WTC11 (cell line): ENCODE measurements at regions not wholly inside any gene's neighbourhood (a gene's known extent, or its start where the extent isn't known, plus 50 kb on each side); places are given as distances from the start of the nearest gene placed in this dataset.
A peak's percentile ranks its signal among the peaks of the same experiment; 100 is the strongest.

ENCODE experiments used
- ATAC-seq: fragments of 200-7000 bp; cut with Tn5 transposase; 2 replicates; pipeline ENCODE4 v1.10.0; 2021; ENCODE audit warnings: mild to moderate bottlenecking, moderate library complexity
- CTCF ChIA-PET: fragments of 300-600 bp; sonication (Branson Sonifier 250); formaldehyde crosslinking; loops from one replicate; lab custom pipeline; 2021; ENCODE audit warnings: antibody characterized with exemption; lab: Charles Lee
- POLR2A ChIA-PET: fragments of 350-600 bp; sonication (Branson Sonifier 250); formaldehyde crosslinking; loops from one replicate; lab custom pipeline; 2021; ENCODE audit warnings: antibody characterized with exemption; lab: Charles Lee
- DNase-seq: peaks from one replicate; pipeline ENCODE4 v3.0.0; 2021; ENCODE audit warnings: low spot score
- H3K27ac Mint-ChIP-seq: 2 replicates; pipeline ENCODE4 v1.8.0; 2021; ENCODE audit warnings: mixed read lengths
- H3K27me3 Mint-ChIP-seq: 2 replicates; pipeline ENCODE4 v1.8.0; 2021; ENCODE audit warnings: low read depth, mild to moderate bottlenecking, moderate library complexity, mixed read lengths
- H3K36me3 Mint-ChIP-seq: 2 replicates; pipeline ENCODE4 v1.8.0; 2021; ENCODE audit warnings: mixed read lengths
- H3K4me1 Mint-ChIP-seq: 2 replicates; pipeline ENCODE4 v1.8.0; 2022; ENCODE audit warnings: mixed read lengths
- H3K4me3 Mint-ChIP-seq: 2 replicates; pipeline ENCODE4 v1.8.0; 2021; ENCODE audit warnings: mild to moderate bottlenecking, moderate library complexity, mixed read lengths
- H3K9me3 Mint-ChIP-seq: 2 replicates; pipeline ENCODE4 v1.8.0; 2021; ENCODE audit warnings: mixed read lengths
- E2F4 ChIP-seq: sonication (generic); formaldehyde crosslinking; IDR thresholded peaks from 2 replicates; pipeline ENCODE4 v1.8.1; 2022; ENCODE audit warnings: low read depth, mild to moderate bottlenecking, moderate library complexity, missing genetic modification reagents, borderline replicate concordance
- ERG ChIP-seq: fragments of 250-450 bp; sonication (Bioruptor Pico); IDR thresholded peaks from 2 replicates; pipeline ENCODE4 v1.8.0; 2021; ENCODE audit warnings: mild to moderate bottlenecking
- FOXP1 ChIP-seq: sonication (generic); formaldehyde crosslinking; IDR thresholded peaks from 2 replicates; pipeline ENCODE4 v1.8.0; 2022; ENCODE audit warnings: missing genetic modification reagents, mild to moderate bottlenecking, moderate library complexity, borderline replicate concordance
- GRHL2 ChIP-seq: fragments of 250-450 bp; sonication (Bioruptor Pico); IDR thresholded peaks from 2 replicates; pipeline ENCODE4 v1.8.0; 2022; ENCODE audit warnings: mild to moderate bottlenecking, moderate library complexity; ENCODE audit not compliant: insufficient replicate concordance, severe bottlenecking
- IRF1 ChIP-seq: sonication (generic); formaldehyde crosslinking; IDR thresholded peaks from 2 replicates; pipeline ENCODE4 v1.8.0; 2023; ENCODE audit warnings: missing genetic modification reagents
- MYBL2 ChIP-seq: sonication (generic); formaldehyde crosslinking; IDR thresholded peaks from 2 replicates; pipeline ENCODE4 v1.8.1; 2023; ENCODE audit warnings: mild to moderate bottlenecking, moderate library complexity, missing genetic modification reagents
- NFE2L1 ChIP-seq: sonication (generic); formaldehyde crosslinking; IDR thresholded peaks from 2 replicates; pipeline ENCODE4 v1.8.1; 2023; ENCODE audit warnings: missing genetic modification reagents
- NR3C1 ChIP-seq: sonication (generic); formaldehyde crosslinking; conservative IDR thresholded peaks from 2 replicates; pipeline ENCODE4 v1.8.1; 2023; ENCODE audit warnings: low read depth, mild to moderate bottlenecking, missing genetic modification reagents
- OVOL2 ChIP-seq: fragments of 250-450 bp; sonication (Bioruptor Pico); IDR thresholded peaks from 2 replicates; pipeline ENCODE4 v1.9.0; 2021; ENCODE audit warnings: mild to moderate bottlenecking, borderline replicate concordance
- PRRX2 ChIP-seq: fragments of 250-450 bp; sonication (Bioruptor Pico); IDR thresholded peaks from 2 replicates; pipeline ENCODE4 v1.8.0; 2021; ENCODE audit warnings: mild to moderate bottlenecking
- SMAD3 ChIP-seq: sonication (generic); formaldehyde crosslinking; IDR thresholded peaks from 2 replicates; pipeline ENCODE4 v1.8.0; 2022; ENCODE audit warnings: missing genetic modification reagents, mild to moderate bottlenecking, borderline replicate concordance
- SOX15 ChIP-seq: fragments of 250-450 bp; sonication (Bioruptor Pico); IDR thresholded peaks from 2 replicates; pipeline ENCODE4 v1.9.0; 2021; ENCODE audit warnings: mild to moderate bottlenecking
- ZBTB21 ChIP-seq: sonication (generic); formaldehyde crosslinking; IDR thresholded peaks from 2 replicates; pipeline ENCODE4 v1.8.1; 2023; ENCODE audit warnings: mild to moderate bottlenecking, missing genetic modification reagents, borderline replicate concordance
- ZNF263 ChIP-seq: sonication (generic); formaldehyde crosslinking; IDR thresholded peaks from 2 replicates; pipeline ENCODE4 v1.8.1; 2022; ENCODE audit warnings: low read depth, mild to moderate bottlenecking, moderate library complexity, missing genetic modification reagents
- TF ChIP-seq, protein P1 (sequence below): sonication (generic); formaldehyde crosslinking; IDR thresholded peaks from 2 replicates; pipeline ENCODE4 v1.8.1; 2023; ENCODE audit warnings: mild to moderate bottlenecking, missing genetic modification reagents
- TF ChIP-seq, protein P2 (sequence below): fragments of 200-600 bp; IDR thresholded peaks from 2 replicates; pipeline ENCODE4 v1.8.0; 2022; ENCODE audit warnings: antibody characterized with exemption
- TF ChIP-seq, protein P3 (sequence below): sonication (generic); formaldehyde crosslinking; IDR thresholded peaks from 2 replicates; pipeline ENCODE4 v1.8.1; 2022; ENCODE audit warnings: low read depth, missing genetic modification reagents, borderline replicate concordance
- TF ChIP-seq, protein P4 (sequence below): fragments of 250-450 bp; sonication (Bioruptor Pico); IDR thresholded peaks from 2 replicates; pipeline ENCODE4 v1.9.0; 2021; ENCODE audit warnings: mild to moderate bottlenecking

- Mint-ChIP-seq H3K27me3 (peaks cover 13% of the 10 kb centered on the region), H3K36me3 (no peaks in the 10 kb centered on the region), H3K9me3 (peaks cover 1% of the 10 kb centered on the region; the same call in 1 of the 2 replicates), H3K4me3 (no peak overlapping the region; the same call in 1 of the 2 replicates), H3K4me1 (peaks cover 21% of the 10 kb centered on the region), H3K27ac (no peak overlapping the region)
- POLR2A ChIA-PET = no interaction called here
- DNase-seq (peak; percentile 20), ATAC-seq (no peak)
- CTCF ChIA-PET = interaction anchor here (1.1 kb wide), 1 partner anchor 51 kb away, joined by 3 read pairs; no protein-coding TSS in a partner anchor
- TF ChIP-seq NFE2L1 (CRISPR knock-in tag) = no peak
- no peak for TF ChIP-seq GRHL2 (CRISPR knock-in tag)
- TF ChIP-seq, protein P1, sequence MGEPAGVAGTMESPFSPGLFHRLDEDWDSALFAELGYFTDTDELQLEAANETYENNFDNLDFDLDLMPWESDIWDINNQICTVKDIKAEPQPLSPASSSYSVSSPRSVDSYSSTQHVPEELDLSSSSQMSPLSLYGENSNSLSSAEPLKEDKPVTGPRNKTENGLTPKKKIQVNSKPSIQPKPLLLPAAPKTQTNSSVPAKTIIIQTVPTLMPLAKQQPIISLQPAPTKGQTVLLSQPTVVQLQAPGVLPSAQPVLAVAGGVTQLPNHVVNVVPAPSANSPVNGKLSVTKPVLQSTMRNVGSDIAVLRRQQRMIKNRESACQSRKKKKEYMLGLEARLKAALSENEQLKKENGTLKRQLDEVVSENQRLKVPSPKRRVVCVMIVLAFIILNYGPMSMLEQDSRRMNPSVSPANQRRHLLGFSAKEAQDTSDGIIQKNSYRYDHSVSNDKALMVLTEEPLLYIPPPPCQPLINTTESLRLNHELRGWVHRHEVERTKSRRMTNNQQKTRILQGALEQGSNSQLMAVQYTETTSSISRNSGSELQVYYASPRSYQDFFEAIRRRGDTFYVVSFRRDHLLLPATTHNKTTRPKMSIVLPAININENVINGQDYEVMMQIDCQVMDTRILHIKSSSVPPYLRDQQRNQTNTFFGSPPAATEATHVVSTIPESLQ (CRISPR knock-in tag) = no peak
- TF ChIP-seq, protein P2, sequence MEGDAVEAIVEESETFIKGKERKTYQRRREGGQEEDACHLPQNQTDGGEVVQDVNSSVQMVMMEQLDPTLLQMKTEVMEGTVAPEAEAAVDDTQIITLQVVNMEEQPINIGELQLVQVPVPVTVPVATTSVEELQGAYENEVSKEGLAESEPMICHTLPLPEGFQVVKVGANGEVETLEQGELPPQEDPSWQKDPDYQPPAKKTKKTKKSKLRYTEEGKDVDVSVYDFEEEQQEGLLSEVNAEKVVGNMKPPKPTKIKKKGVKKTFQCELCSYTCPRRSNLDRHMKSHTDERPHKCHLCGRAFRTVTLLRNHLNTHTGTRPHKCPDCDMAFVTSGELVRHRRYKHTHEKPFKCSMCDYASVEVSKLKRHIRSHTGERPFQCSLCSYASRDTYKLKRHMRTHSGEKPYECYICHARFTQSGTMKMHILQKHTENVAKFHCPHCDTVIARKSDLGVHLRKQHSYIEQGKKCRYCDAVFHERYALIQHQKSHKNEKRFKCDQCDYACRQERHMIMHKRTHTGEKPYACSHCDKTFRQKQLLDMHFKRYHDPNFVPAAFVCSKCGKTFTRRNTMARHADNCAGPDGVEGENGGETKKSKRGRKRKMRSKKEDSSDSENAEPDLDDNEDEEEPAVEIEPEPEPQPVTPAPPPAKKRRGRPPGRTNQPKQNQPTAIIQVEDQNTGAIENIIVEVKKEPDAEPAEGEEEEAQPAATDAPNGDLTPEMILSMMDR = no peak
- TF ChIP-seq SOX15 (CRISPR knock-in tag) = no peak
- TF ChIP-seq ZNF263 (CRISPR knock-in tag) = no peak
Measured at GRCh38 chr22:27099946-27100722, 442.7 kb downstream of the MIAT start.

DNA sequence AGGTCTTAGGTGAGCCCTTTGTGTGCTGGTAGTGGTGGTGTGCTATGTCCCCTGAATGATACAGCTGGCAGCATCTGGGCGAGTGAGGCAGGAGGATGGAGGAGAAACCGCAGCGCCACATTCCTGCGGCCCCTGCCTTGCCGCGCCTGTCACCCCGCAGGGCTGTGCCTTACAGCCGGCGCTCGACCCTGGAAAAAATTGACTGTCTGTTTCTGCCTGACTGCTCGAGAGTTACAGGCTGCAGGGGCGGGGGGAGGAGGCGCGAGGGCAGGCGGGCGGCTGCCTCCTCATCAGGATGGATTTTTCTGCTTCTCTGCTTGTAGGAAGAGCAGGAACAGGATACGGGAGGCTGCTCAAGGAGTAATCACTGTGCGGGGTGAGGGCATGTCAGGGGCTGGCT, 443.4 kb downstream of the MIAT start:
- Mint-ChIP-seq H3K4me3 (no peak overlapping the region; the same call in none of the 2 replicates), H3K27ac (no peak overlapping the region), H3K27me3 (peaks cover 13% of the 10 kb centered on the region), H3K4me1 (peaks cover 21% of the 10 kb centered on the region), H3K9me3 (peaks cover 3% of the 10 kb centered on the region; the same call in 1 of the 2 replicates), H3K36me3 (no peaks in the 10 kb centered on the region)
- ChIA-PET POLR2A (no interaction called here), CTCF (no interaction called here)
- DNase-seq (peak; percentile 51), ATAC-seq (peak; percentile 73)
- TF ChIP-seq, protein P3, sequence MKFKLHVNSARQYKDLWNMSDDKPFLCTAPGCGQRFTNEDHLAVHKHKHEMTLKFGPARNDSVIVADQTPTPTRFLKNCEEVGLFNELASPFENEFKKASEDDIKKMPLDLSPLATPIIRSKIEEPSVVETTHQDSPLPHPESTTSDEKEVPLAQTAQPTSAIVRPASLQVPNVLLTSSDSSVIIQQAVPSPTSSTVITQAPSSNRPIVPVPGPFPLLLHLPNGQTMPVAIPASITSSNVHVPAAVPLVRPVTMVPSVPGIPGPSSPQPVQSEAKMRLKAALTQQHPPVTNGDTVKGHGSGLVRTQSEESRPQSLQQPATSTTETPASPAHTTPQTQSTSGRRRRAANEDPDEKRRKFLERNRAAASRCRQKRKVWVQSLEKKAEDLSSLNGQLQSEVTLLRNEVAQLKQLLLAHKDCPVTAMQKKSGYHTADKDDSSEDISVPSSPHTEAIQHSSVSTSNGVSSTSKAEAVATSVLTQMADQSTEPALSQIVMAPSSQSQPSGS (CRISPR knock-in tag) = no peak
- TF ChIP-seq ERG (CRISPR knock-in tag) (no peak), FOXP1 (CRISPR knock-in tag) (0 out of 2 replicates have a peak, but pooled peaks have one; percentile 38), ZBTB21 (no peak), E2F4 (CRISPR knock-in tag) (no peak), OVOL2 (CRISPR knock-in tag) (no peak)

DNA sequence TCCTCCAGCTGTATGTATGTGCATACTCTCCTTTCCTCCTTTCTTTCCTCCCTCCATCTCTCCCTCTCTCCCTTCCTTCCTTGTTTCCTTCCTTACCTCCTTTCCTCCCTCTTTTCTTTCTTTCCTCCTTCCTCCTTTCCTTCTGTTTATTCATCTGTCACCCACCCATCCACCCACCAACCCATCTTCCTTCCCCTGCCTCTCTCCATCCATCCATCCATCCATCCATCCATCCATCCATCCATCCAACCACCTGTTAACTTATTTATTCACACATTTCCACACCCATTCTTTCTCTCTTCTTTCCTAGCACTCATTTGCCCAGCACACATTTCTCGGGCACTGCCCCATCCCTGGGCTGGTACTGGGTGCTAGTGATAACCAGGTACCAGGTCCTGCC, 443.9 kb downstream of the MIAT start:
- peaks cover 21% of the 10 kb centered on the region for H3K4me1 Mint-ChIP-seq
- CTCF ChIA-PET = no interaction called here
- peaks cover 13% of the 10 kb centered on the region for H3K27me3 Mint-ChIP-seq
- no peak overlapping the region for H3K27ac Mint-ChIP-seq
- no peak overlapping the region; the same call in 1 of the 2 replicates for H3K4me3 Mint-ChIP-seq
- peaks cover 3% of the 10 kb centered on the region; the same call in 1 of the 2 replicates for H3K9me3 Mint-ChIP-seq
- H3K36me3 Mint-ChIP-seq = no peaks in the 10 kb centered on the region
- DNase-seq (no peak), ATAC-seq (no peak)
- POLR2A ChIA-PET = no interaction called here
- TF ChIP-seq PRRX2 (CRISPR knock-in tag) (no peak), SMAD3 (no peak), IRF1 (CRISPR knock-in tag) (no peak), NR3C1 (CRISPR knock-in tag) (no peak), MYBL2 (no peak)
- TF ChIP-seq, protein P4, sequence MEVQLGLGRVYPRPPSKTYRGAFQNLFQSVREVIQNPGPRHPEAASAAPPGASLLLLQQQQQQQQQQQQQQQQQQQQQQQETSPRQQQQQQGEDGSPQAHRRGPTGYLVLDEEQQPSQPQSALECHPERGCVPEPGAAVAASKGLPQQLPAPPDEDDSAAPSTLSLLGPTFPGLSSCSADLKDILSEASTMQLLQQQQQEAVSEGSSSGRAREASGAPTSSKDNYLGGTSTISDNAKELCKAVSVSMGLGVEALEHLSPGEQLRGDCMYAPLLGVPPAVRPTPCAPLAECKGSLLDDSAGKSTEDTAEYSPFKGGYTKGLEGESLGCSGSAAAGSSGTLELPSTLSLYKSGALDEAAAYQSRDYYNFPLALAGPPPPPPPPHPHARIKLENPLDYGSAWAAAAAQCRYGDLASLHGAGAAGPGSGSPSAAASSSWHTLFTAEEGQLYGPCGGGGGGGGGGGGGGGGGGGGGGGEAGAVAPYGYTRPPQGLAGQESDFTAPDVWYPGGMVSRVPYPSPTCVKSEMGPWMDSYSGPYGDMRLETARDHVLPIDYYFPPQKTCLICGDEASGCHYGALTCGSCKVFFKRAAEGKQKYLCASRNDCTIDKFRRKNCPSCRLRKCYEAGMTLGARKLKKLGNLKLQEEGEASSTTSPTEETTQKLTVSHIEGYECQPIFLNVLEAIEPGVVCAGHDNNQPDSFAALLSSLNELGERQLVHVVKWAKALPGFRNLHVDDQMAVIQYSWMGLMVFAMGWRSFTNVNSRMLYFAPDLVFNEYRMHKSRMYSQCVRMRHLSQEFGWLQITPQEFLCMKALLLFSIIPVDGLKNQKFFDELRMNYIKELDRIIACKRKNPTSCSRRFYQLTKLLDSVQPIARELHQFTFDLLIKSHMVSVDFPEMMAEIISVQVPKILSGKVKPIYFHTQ (CRISPR knock-in tag) = no peak
